ENCODE measurements at regions not wholly inside any gene's neighbourhood (a gene's known extent, or its start where the extent isn't known, plus 50 kb on each side); places are given as distances from the start of the nearest gene placed in this dataset.

DNA sequence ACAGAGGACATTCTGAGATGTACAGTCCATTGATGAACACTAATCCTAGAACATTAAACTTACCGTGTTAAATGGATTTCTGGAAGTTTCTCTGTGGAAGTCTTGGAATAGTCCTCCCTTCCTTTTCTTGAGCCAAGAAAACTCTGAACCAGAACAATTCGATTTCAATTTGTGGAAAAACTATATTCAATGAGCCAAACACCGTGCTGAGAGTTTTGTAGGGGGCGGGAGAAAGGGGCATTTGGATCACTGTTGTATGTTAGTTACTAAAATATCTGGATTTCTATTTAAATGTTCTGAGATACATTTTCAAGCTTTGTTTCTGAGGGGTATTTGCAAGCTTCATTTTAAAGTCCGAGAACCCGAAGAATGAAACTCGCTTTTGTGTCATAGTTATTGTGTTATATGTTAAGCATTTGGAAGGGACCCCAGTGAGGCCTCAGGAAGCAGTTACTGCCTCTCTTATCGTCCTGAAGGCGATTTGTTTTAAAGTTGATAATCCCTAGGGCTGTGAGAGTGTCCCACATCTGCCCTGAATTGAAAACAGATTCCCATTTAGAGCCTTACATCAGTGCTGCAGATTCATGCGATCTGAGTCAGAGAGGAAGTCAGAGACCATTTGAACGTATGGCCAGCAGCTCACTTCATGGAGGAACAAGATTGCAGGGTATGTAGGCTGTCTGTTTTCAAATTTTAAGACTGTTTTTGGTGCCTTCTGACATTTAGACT, 70.8 kb upstream of the SASH1 start:
- no peak for DNase-seq

GRCh38 chr6:148272597-148272996, 70.0 kb upstream of the SASH1 start:
- no peak for DNase-seq

DNA sequence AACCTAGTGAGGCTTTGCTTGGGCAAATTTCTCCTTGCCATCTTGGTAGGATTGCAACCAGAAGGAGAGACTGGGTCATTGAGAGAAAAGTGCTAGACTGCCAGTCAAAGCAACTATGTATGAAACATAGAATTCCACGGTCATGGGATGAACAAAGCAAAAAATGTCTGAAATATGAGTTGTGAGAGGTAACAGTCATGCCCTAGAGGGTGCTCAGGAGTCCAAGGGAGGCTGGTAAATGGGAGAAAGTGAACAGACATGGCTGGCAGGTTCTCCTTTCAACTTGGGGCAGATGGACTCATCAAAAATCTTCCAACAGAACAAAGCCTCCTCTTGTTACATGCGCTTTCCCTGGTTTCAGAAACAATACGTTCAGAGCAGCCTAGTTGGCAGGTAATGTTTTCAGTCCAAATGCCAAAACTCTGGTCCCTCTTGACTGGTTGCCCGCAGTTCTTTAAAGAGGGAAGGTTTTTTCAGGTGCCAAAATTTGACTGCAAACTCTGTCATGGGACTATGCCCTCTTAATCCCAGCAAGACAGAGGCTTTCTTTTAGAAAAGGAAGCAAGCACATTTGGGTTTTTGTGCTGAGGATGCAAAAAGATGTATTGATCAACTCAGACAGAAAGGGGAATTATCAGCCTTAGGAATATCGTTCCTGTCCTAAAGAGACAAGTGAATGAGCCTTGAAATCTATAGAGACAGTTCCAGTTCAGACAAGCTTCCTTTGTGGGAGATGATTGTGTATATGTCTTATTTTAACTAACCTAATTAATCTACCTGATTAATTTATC, 68.5 kb upstream of the SASH1 start:
- no peak for DNase-seq

DNA sequence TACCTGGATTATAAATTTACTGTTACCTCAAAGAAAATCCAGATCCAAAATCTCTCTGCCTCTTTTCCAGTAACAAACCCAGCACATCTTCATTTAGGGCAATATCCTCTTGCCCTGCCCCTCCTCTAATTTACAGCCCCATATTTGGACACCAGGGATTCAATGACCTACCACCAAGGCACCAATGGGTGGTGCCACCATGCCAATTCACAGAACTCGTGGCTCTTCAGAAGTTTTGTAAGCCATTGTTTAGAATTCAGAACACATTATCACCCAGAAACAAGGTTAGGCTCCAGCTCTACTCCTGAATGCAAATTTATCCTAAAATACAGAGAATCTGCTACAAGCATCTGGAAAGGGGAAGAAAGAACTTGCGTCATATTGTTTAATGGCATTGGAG, 67.8 kb upstream of the SASH1 start:
- no peak for DNase-seq

- DNase-seq, result no peak
These were observed 57.4 kb upstream of the SASH1 start for GRCh38 chr6:148285205-148285604.

DNA sequence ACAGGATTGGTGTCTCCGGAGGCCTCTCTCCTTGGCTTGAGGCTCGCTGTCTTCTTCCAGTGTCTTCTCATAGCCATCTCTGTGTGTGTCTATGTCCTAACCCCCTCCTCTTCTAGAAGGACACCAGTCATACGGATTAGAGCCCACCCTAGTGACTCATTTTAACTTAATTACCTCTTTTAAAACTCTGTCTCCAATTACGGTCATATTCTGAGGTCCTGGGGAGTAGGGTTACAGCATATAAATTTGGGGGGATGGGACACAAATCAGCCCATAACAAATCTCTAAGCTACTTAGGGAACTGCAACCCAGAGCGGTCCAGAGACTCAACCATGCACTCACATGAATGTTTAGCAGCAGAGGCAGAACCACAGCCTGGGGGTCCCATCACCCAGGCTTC, 56.1 kb upstream of the SASH1 start:
- no peak for DNase-seq

- no peak for DNase-seq
These were observed 54.9 kb upstream of the SASH1 start for GRCh38 chr6:148287623-148288333.

DNA sequence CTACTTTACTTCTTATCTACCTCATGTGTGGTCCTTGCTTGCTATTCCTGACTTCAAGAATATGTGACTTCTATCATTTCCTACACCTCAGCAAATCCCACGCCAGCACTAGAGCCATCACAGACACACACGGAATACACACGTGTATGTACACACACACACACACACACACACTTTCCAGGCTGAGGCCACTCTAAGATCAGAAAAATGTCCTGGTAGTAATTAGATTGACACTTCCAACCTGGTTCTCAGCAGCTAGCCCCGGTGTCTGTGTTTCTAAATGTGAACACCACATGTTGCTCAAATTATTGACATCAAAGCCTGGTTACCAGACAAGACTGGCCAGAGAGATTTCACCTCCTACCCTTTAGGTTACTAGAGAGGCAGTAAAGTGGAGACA, 54.1 kb upstream of the SASH1 start:
- DNase-seq, result no peak

- no peak for DNase-seq
These were observed 53.5 kb upstream of the SASH1 start for GRCh38 chr6:148289153-148289552.

DNA sequence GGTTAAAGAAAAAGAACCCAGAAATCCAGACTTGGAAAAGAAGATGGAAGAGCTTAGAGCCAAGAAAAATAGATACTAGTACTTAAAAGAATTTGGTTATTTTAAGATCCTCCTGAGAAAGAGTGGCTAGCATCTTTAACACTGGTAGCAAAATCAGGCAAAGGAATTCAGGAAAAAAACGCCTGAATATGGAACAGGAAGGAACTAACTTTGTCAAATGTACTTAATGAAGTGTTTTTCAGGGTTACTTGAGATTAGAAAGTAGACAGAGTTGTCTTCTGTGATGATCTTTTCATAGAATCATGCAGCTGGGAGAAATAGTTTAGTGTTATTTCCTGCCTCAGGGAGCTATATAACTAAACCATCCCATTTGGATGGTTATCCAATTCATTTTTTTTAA, 50.8 kb upstream of the SASH1 start:
- DNase-seq, result no peak
